Endothelial cell of umbilical vein (primary cell): ENCODE measurements at regions not wholly inside any gene's neighbourhood (a gene's known extent, or its start where the extent isn't known, plus 50 kb on each side); places are given as distances from the start of the nearest gene placed in this dataset.

Experiments
- BruUV-seq: library from RNA; stranded (reverse); fragments of 400-500 nt; replicated peaks from 2 replicates; lab custom pipeline; 2021; lab: Mats Ljungman, UMichigan
- CTCF ChIA-PET: fragments of 300-600, 350-600 bp; sonication (Branson Sonifier 250); formaldehyde crosslinking; loops from one replicate; lab custom pipeline; 2021; ENCODE audit warnings: antibody characterized with exemption, inconsistent platforms; lab: Charles Lee
- POLR2A ChIA-PET: fragments of 300-600, 350-600 bp; sonication (Branson Sonifier 250); formaldehyde crosslinking; loops from one replicate; lab custom pipeline; 2021; ENCODE audit warnings: antibody characterized with exemption, inconsistent platforms; lab: Charles Lee
- DNase-seq: peaks from one replicate; pipeline ENCODE4 v3.0.0-alpha.2; 2011; ENCODE audit warnings: low read depth, low spot score
- FAIRE-seq: peaks from 2 replicates; lab custom pipeline; 2011; peaks lifted over from hg19 to GRCh38; lab: Jason Lieb, UNC
- H2AFZ ChIP-seq: 2 replicates; pipeline ENCODE4 v1.6.0; 2012; ENCODE audit warnings: low read depth, low read length, control low read depth, inconsistent platforms
- H3K27ac ChIP-seq: 2 replicates; pipeline ENCODE4 v1.5.1; 2011; ENCODE audit warnings: low read depth, mild to moderate bottlenecking, control low read depth, low read length, moderate library complexity; ENCODE audit not compliant: insufficient read depth
- H3K27me3 ChIP-seq, 2 experiments: 2 replicates each; pipeline versions ENCODE4 v1.6.0 to v1.6.1; 2011; ENCODE audit warnings: low read length in 2 of 2, mixed read lengths in 1 of 2; ENCODE audit not compliant: control insufficient read depth in 2 of 2, insufficient read depth in 2 of 2
- H3K36me3 ChIP-seq, 2 experiments: 2 replicates in 1 of 2; 3 replicates in 1 of 2; pipeline ENCODE4 v1.5.1; 2011; ENCODE audit warnings: low read length in 2 of 2, mild to moderate bottlenecking in 1 of 2, moderate library complexity in 1 of 2; ENCODE audit not compliant: control insufficient read depth in 2 of 2, insufficient read depth in 2 of 2; ENCODE audit errors: extremely low read depth in 1 of 2
- H3K4me1 ChIP-seq: 3 replicates; pipeline ENCODE4 v1.5.1; 2011; ENCODE audit warnings: mild to moderate bottlenecking, low read length; ENCODE audit not compliant: control insufficient read depth, insufficient read depth; ENCODE audit errors: extremely low read depth
- H3K4me2 ChIP-seq: 2 replicates; pipeline ENCODE4 v1.6.1; 2011; ENCODE audit warnings: low read length, control low read depth, mixed read lengths; ENCODE audit not compliant: insufficient read depth
- H3K4me3 ChIP-seq, 3 experiments: fragments of 200-600 bp in 1 of 3; sonication (generic), shearing (Covaris generic) in 1 of 3; replicated peaks in 1 of 3; 2 replicates each; pipeline ENCODE4 v1.5.1; 2011 to 2016; ENCODE audit warnings: control low read depth in 3 of 3, low read length in 3 of 3, mild to moderate bottlenecking in 2 of 3, inconsistent platforms in 1 of 3, low read depth in 1 of 3, moderate library complexity in 1 of 3; ENCODE audit not compliant: insufficient read depth in 1 of 3
- H3K79me2 ChIP-seq: 2 replicates; pipeline ENCODE4 v1.6.0; 2012; ENCODE audit warnings: low read length, inconsistent platforms; ENCODE audit not compliant: control insufficient read depth, insufficient read depth
- H3K9ac ChIP-seq: replicated peaks from 2 replicates; pipeline ENCODE3; 2011; ENCODE audit warnings: low read length, control low read depth; ENCODE audit not compliant: insufficient read depth; ENCODE audit errors: extremely low read depth
- H3K9me1 ChIP-seq: replicated peaks from 3 replicates; pipeline ENCODE4 v1.6.0; 2011; ENCODE audit warnings: mild to moderate bottlenecking, low read length; ENCODE audit not compliant: control insufficient read depth, insufficient read depth; ENCODE audit errors: extremely low read depth
- H3K9me3 ChIP-seq: replicated peaks from 2 replicates; pipeline ENCODE4 v1.5.1; 2012; ENCODE audit warnings: low read length, inconsistent platforms; ENCODE audit not compliant: control insufficient read depth, insufficient read depth
- H4K20me1 ChIP-seq: replicated peaks from 2 replicates; pipeline ENCODE3; 2011; ENCODE audit warnings: mild to moderate bottlenecking, low read length; ENCODE audit not compliant: control insufficient read depth, insufficient read depth; ENCODE audit errors: extremely low read depth
- EZH2 ChIP-seq: IDR thresholded peaks from 2 replicates; pipeline ENCODE4 v1.6.1; 2012; ENCODE audit warnings: borderline replicate concordance, low read depth, mild to moderate bottlenecking, moderate library complexity, low read length, inconsistent platforms; ENCODE audit not compliant: severe bottlenecking
- FOS ChIP-seq: IDR thresholded peaks from 2 replicates; pipeline ENCODE4 v1.6.1; 2011; ENCODE audit warnings: mild to moderate bottlenecking, low read length, moderate library complexity, borderline replicate concordance; ENCODE audit not compliant: insufficient read depth
- GATA2 ChIP-seq: IDR thresholded peaks from 2 replicates; pipeline ENCODE4 v1.7.0; 2011; ENCODE audit warnings: low read depth, mild to moderate bottlenecking, moderate library complexity, mixed read lengths, low read length; ENCODE audit not compliant: insufficient read length, insufficient read depth
- JUN ChIP-seq: IDR thresholded peaks from 2 replicates; pipeline ENCODE4 v1.6.1; 2011; ENCODE audit warnings: borderline replicate concordance, low read depth; ENCODE audit not compliant: insufficient read length, insufficient read depth
- MYC ChIP-seq: IDR thresholded peaks from one replicate; pipeline ENCODE4 v1.6.1; 2011; ENCODE audit warnings: mild to moderate bottlenecking, low read depth, low read length
- POLR2A ChIP-seq: IDR thresholded peaks from 2 replicates; pipeline ENCODE4 v1.6.1; 2012; ENCODE audit warnings: low read depth, mild to moderate bottlenecking, control low read depth, low read length
- POLR2AphosphoS5 ChIP-seq: IDR thresholded peaks from 2 replicates; pipeline ENCODE4 v1.6.1; 2012; ENCODE audit warnings: low read depth, mild to moderate bottlenecking, control low read depth, low read length, moderate library complexity; ENCODE audit not compliant: insufficient read depth
- dilution Hi-C: fragments of 300-500 bp; cut with MboI; formaldehyde crosslinking; loops from one replicate; pipeline ENCODE4 v1.15.0; 2019; ENCODE audit warnings: low sequenced_read_pairs; ENCODE audit not compliant: extremely low pct_ligation_motif_present
- intact Hi-C: fragments of 100-400 bp; cut with micrococcal nuclease; formaldehyde crosslinking; loops from one replicate; pipeline ENCODE4 v1.10.0; 2022
- TF ChIP-seq, protein P1 (sequence below), 2 donors: IDR thresholded peaks; 1 replicate in 1 of 2; 2 replicates in 1 of 2; pipeline ENCODE4 v1.5.1; 2011; ENCODE audit warnings: low read length in 2 of 2, mild to moderate bottlenecking in 2 of 2, moderate library complexity in 2 of 2, control low read depth in 1 of 2, inconsistent platforms in 1 of 2, low read depth in 1 of 2; ENCODE audit not compliant: insufficient read depth in 1 of 2; ENCODE audit errors: extremely low read depth in 1 of 2
- TF ChIP-seq, protein P2 (sequence below): IDR thresholded peaks from 2 replicates; pipeline ENCODE4 v1.6.1; 2011; ENCODE audit not compliant: insufficient read depth, insufficient read length

- no peaks in the 10 kb centered on the region for H3K36me3 ChIP-seq
- H3K79me2 ChIP-seq: no peaks in the 10 kb centered on the region
- H3K9ac ChIP-seq: no peak overlapping the region
- H3K4me3 ChIP-seq: no peak overlapping the region
- H2AFZ ChIP-seq: no peak overlapping the region
- CTCF ChIA-PET: interaction anchor here (0.8 kb wide), 1 partner anchor 9 kb away, joined by 4 read pairs; no protein-coding TSS in a partner anchor
- no peaks in the 10 kb centered on the region for H3K9me3 ChIP-seq
- POLR2A ChIA-PET: no interaction called here
- H3K27me3 ChIP-seq: no peaks in the 10 kb centered on the region
- H3K4me1 ChIP-seq: no peaks in the 10 kb centered on the region
- intact Hi-C loops: no loop called here
- dilution Hi-C loops: no loop called here
- H3K27ac ChIP-seq: no peak overlapping the region
- TF ChIP-seq, protein P1, sequence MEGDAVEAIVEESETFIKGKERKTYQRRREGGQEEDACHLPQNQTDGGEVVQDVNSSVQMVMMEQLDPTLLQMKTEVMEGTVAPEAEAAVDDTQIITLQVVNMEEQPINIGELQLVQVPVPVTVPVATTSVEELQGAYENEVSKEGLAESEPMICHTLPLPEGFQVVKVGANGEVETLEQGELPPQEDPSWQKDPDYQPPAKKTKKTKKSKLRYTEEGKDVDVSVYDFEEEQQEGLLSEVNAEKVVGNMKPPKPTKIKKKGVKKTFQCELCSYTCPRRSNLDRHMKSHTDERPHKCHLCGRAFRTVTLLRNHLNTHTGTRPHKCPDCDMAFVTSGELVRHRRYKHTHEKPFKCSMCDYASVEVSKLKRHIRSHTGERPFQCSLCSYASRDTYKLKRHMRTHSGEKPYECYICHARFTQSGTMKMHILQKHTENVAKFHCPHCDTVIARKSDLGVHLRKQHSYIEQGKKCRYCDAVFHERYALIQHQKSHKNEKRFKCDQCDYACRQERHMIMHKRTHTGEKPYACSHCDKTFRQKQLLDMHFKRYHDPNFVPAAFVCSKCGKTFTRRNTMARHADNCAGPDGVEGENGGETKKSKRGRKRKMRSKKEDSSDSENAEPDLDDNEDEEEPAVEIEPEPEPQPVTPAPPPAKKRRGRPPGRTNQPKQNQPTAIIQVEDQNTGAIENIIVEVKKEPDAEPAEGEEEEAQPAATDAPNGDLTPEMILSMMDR (IDR thresholded peaks at IDR 0.05; ENCODE audit: extremely low read depth in 1 of 2, insufficient read depth in 1 of 2, low read depth in 1 of 2, low read length in 2 of 2): no peak
- TF ChIP-seq MYC: no peak
- no peak for TF ChIP-seq JUN
- TF ChIP-seq EZH2: no peak
- TF ChIP-seq POLR2A: no peak
- no peak for TF ChIP-seq FOS
- TF ChIP-seq, protein P2, sequence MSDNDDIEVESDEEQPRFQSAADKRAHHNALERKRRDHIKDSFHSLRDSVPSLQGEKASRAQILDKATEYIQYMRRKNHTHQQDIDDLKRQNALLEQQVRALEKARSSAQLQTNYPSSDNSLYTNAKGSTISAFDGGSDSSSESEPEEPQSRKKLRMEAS: no peak
- TF ChIP-seq GATA2: no peak
- TF ChIP-seq POLR2AphosphoS5: no peak
- no TSS peak for BruUV-seq
- H3K4me2 ChIP-seq: no peak overlapping the region
- no peaks in the 10 kb centered on the region for H3K9me1 ChIP-seq
- no peaks in the 10 kb centered on the region for H4K20me1 ChIP-seq
- DNase-seq (no peak), FAIRE-seq (no peak)
Observed at GRCh38 chr20:10954908-10955580, 281.2 kb upstream of the JAG1 start.
